HG03457 (cell line): ENCODE measurements at regions not wholly inside any gene's neighbourhood (a gene's known extent, or its start where the extent isn't known, plus 50 kb on each side); places are given as distances from the start of the nearest gene placed in this dataset.

Experiments used
- ATAC-seq: cut with Tn5 transposase; IDR thresholded peaks from one replicate; pipeline ENCODE4 v1.9.1; 2021; ENCODE audit warnings: moderate number of reproducible peaks; ENCODE audit not compliant: unreplicated experiment

- no peak for ATAC-seq
Measured at GRCh38 chr5:44868541-44868940, 59.8 kb downstream of the MRPS30 start.

- ATAC-seq: no peak
Measured at GRCh38 chr5:44869928-44870327, 61.2 kb downstream of the MRPS30 start.

GRCh38 chr5:44870430-44870829, 61.7 kb downstream of the MRPS30 start:
- no peak for ATAC-seq

DNA sequence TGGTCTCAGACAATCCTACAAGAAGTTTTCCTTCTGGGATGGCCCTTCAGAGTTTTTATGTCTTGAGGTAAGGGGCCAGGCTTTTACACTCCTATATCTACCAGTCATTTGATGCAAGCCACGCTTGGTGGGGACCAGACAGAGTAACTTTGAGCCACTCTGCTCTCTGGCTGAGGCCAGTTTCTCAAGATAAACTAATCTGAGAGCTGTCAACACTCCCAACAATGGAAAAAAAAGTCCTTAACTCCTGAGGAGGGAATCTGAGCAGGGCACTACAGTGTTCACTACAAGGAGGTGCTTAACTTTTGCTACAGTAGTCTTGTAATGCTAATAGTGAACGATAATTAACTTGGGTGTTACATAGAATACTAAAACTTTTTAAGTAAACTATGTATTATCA, 62.7 kb downstream of the MRPS30 start:
- ATAC-seq: no peak

GRCh38 chr5:44875661-44876605, 67.2 kb downstream of the MRPS30 start:
- peak; percentile 99 for ATAC-seq

DNA sequence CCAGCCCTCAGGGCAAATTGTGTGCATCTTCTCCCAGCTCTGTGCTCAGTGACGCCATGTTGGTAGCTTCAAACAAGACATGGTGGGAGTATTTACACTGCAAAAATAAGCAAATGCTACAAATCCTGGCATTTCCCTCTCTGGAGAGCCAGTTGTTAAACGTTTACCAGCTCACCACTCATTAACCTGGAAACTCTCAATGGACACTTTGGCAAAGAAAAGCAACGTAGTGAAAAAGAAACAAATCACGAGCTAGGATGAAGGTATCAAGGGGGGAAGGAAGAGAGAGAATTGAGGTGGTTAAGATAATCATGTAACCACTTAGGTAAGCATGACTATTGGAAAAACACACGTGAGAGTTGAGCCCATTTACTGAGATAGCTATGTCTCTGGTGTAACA, 72.5 kb downstream of the MRPS30 start:
- ATAC-seq: no peak

- no peak for ATAC-seq
Measured at GRCh38 chr5:44884036-44884435, 75.3 kb downstream of the MRPS30 start.

GRCh38 chr5:44885903-44886302, 77.2 kb downstream of the MRPS30 start:
- ATAC-seq: peak; percentile 89

GRCh38 chr5:44887722-44888121, 79.0 kb downstream of the MRPS30 start:
- no peak for ATAC-seq

- no peak for ATAC-seq
Measured at GRCh38 chr5:44888435-44888834, 79.7 kb downstream of the MRPS30 start.

- ATAC-seq: no peak
Measured at GRCh38 chr5:44891116-44891515, 82.4 kb downstream of the MRPS30 start.

- no peak for ATAC-seq
Measured at GRCh38 chr5:44900273-44900954, 91.7 kb downstream of the MRPS30 start.

- no peak for ATAC-seq
Measured at GRCh38 chr5:44907396-44907795, 98.6 kb downstream of the MRPS30 start.

- no peak for ATAC-seq
Measured at GRCh38 chr5:44909004-44909403, 100.3 kb downstream of the MRPS30 start.

- no peak for ATAC-seq
Measured at GRCh38 chr5:44911501-44911900, 102.8 kb downstream of the MRPS30 start.

DNA sequence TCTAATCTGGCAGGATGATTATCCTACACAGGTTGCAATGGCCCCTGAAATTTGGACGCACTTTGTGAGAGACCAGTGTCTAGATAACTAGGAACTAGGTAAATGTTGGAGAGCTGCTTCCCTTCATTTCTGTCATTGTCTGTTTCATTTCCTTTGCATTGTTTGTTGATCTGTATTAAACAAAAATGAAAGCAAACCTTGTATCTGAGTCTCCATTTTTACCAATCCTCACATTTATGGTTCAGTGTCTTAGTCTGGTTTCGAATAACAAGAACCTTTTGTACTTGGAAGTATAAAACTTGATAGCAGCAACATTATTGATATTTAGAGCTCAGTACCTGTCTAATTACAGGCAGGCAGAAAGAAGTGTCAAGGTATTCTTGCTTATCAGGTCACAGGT, 105.5 kb downstream of the MRPS30 start:
- ATAC-seq: no peak

DNA sequence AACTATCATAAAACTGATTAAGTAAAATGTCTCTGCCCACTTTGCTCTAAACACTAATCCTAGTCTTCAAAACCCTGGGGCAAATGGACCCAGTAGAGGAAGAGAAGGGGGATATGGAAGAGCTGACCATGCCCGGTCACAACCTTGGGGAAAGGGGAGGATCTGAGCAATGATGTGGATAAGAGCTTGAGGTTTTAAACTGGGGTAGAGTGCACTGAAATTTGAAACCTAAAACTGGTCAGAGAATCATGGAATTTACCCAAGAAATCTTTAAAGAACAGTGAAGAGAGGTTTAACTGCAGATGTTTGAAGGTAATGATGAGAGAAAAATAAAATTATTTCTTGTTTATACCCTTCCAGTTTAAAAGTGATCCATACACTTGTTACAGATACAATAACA, 110.8 kb downstream of the MRPS30 start:
- no peak for ATAC-seq

DNA sequence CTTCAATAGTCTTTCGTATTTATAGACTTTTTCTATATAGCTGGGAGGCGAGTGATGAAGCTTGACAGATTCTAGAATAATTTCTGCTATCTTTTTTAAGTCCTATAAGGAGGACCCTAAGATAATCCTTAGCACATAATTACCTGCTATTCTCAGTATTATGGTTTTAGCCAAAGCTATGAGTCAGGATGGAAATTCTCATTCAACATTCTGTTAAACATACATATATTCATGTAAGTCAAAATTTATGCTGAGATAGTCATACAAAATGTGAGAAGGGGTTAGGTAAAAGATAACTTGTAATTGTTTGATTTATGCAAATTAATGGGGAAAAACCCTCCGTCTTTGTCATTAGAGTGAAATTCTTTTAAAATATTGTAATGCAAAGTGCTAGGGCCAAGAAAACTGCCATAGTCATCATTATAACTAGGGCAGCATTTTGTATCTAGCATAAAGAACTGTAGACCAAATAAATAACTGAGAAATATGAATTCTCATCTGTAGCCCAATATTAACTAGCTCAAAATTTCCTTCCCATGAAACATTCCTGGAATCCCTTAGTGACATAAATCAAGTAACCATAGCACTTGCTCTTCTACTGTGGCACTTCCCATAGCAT, 118.5 kb downstream of the MRPS30 start:
- ATAC-seq: no peak

DNA sequence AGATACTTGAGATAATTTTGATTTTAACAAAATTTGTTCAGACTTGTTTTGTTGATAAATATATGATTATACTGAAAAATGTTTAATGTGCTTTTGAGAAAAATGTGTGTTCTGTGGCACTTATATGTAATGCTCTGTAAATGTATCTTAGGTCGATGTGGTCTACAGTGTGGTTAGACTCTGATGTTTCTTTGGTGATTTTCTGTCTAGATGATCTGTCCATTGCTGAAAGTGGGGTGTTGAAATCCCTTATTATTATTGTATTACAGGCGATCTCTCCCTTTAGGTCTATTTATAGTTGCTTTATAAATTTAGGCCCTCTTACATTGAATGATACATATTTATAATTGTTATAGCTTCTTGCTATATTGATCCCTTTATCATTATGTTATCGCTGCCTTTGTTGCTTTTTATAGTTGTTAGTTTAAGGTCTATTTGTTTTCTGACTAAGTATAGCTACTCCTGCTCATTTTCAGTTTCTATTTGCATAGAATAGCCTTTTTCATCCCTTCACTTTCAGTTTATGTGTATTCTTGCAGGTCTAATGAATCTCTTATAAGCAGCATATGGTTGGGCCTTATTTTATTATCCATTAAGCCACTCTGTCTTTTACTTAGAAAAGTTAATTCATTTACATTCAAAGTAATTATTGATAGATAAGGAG, 124.3 kb downstream of the MRPS30 start:
- ATAC-seq: peak; percentile 97

DNA sequence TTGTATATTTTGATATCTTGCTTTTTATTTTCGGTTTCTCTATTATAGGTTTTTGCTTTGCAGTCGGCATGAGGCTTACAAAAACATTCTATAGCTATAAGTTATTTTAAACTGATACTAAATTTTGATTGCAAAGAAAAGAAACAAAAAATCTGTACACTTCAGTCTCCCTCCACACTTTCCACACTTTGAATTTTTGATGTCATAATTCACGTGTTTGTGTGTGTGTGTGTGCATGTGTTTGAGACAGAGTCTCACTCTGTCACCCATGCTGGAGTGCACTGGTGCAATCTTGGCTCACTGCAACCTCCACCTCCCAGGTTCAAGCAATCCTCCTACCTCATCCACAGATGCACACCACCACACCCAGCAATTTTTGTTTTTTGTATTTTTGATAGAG, 124.9 kb downstream of the MRPS30 start:
- ATAC-seq: no peak

DNA sequence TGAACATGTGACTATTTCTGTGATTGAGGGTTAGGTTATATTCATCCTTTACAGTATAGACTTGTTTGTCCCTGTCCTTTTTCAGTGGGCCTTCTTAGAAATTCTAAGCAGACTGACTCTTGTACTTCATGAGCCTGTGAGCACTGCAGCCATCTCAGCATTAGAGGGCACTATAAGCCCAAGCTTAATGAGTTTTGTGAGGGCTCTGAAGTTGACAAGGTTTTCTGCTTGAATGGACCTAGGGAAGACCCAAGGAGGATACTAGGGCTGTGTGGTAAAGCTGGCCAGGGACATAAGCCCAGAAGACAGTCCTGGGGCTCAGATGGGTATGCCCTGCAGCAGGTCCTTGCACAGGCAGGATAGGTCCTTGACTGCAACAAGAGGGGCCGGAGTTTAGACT, 126.5 kb downstream of the MRPS30 start:
- no peak for ATAC-seq
